Mesendoderm (in vitro differentiated cells): ENCODE measurements at regions not wholly inside any gene's neighbourhood (a gene's known extent, or its start where the extent isn't known, plus 50 kb on each side); places are given as distances from the start of the nearest gene placed in this dataset.

ENCODE experiments used
- DNase-seq: peaks from one replicate; pipeline ENCODE4 v3.0.0; 2013
- H2AK5ac ChIP-seq: 2 replicates; pipeline ENCODE4 v1.6.1; 2013; ENCODE audit warnings: low read length, inconsistent platforms
- H2BK120ac ChIP-seq: 2 replicates; pipeline ENCODE4 v1.6.1; 2013; ENCODE audit warnings: low read depth, mild to moderate bottlenecking, low read length, moderate library complexity, mixed read lengths
- H2BK15ac ChIP-seq: replicated peaks from 2 replicates; pipeline ENCODE4 v1.6.1; 2013; ENCODE audit warnings: low read depth, mild to moderate bottlenecking, moderate library complexity
- H2BK5ac ChIP-seq: 2 replicates; pipeline ENCODE4 v1.6.1; 2013; ENCODE audit warnings: low read length, inconsistent platforms
- H3K18ac ChIP-seq: 2 replicates; pipeline ENCODE4 v1.6.1; 2013; ENCODE audit warnings: mild to moderate bottlenecking, low read length, mixed read lengths
- H3K23ac ChIP-seq: one replicate; pipeline ENCODE4 v1.6.1; 2013; ENCODE audit warnings: low read length
- H3K27ac ChIP-seq: 2 replicates; pipeline ENCODE4 v1.5.1; 2013; ENCODE audit warnings: low read depth, mild to moderate bottlenecking, inconsistent platforms, low read length, moderate library complexity
- H3K27me3 ChIP-seq: 2 replicates; pipeline ENCODE4 v1.6.1; 2013; ENCODE audit warnings: low read length, control low read depth, mild to moderate bottlenecking, inconsistent platforms; ENCODE audit not compliant: insufficient read depth, poor library complexity
- H3K36me3 ChIP-seq: 2 replicates; pipeline ENCODE4 v1.6.1; 2013; ENCODE audit warnings: low read length, inconsistent platforms; ENCODE audit not compliant: control insufficient read depth, insufficient read depth
- H3K4ac ChIP-seq: one replicate; pipeline ENCODE4 v1.6.1; 2013; ENCODE audit warnings: low read depth, mild to moderate bottlenecking, low read length, moderate library complexity
- H3K4me1 ChIP-seq: 2 replicates; pipeline ENCODE4 v1.6.1; 2013; ENCODE audit warnings: low read depth, low read length, inconsistent platforms; ENCODE audit not compliant: control insufficient read depth
- H3K4me2 ChIP-seq: 2 replicates; pipeline ENCODE4 v1.6.1; 2013; ENCODE audit warnings: low read length
- H3K4me3 ChIP-seq: 2 replicates; pipeline ENCODE4 v1.5.1; 2013; ENCODE audit warnings: mild to moderate bottlenecking, low read length
- H3K56ac ChIP-seq: one replicate; pipeline ENCODE4 v1.6.1; 2013; ENCODE audit warnings: low read length
- H3K79me1 ChIP-seq: 2 replicates; pipeline ENCODE4 v1.6.1; 2013; ENCODE audit warnings: low read length, inconsistent platforms
- H3K79me2 ChIP-seq: 2 replicates; pipeline ENCODE4 v1.6.1; 2013; ENCODE audit warnings: mild to moderate bottlenecking, low read length; ENCODE audit not compliant: control insufficient read depth, insufficient read depth
- H3K9ac ChIP-seq: 2 replicates; pipeline ENCODE4 v1.6.1; 2013; ENCODE audit warnings: low read length, inconsistent platforms
- H4K5ac ChIP-seq: one replicate; pipeline ENCODE4 v1.6.1; 2013; ENCODE audit warnings: low read length
- H4K8ac ChIP-seq: one replicate; pipeline ENCODE4 v1.6.1; 2013; ENCODE audit warnings: low read depth, mild to moderate bottlenecking, control low read depth, low read length, moderate library complexity
- WGBS: extraction: QIAGEN DNeasy Blood & Tissue Kit; methylation state at CpG from one replicate; pipeline ENCODE4 v1.1.7; 2013; ENCODE audit warnings: low lambda C conversion rate, missing lambda C conversion rate; ENCODE audit not compliant: insufficient coverage; ENCODE audit errors: extremely low coverage; 5-methylcytosine and 5-hydroxymethylcytosine counted together

- H3K36me3 ChIP-seq = no peaks in the 10 kb centered on the region
- H3K79me1 ChIP-seq = no peaks in the 10 kb centered on the region
- peaks cover 3% of the 10 kb centered on the region for H3K4me1 ChIP-seq
- DNase-seq = no peak
- no peak overlapping the region for H2AK5ac ChIP-seq
- no peak overlapping the region for H3K56ac ChIP-seq
- H3K4me3 ChIP-seq = no peak overlapping the region
- no peak overlapping the region for H4K5ac ChIP-seq
- H3K4ac ChIP-seq = no peak overlapping the region
- H2BK120ac ChIP-seq = no peak overlapping the region
- H3K9ac ChIP-seq = no peak overlapping the region
- H3K4me2 ChIP-seq = no peak overlapping the region
- WGBS = no CpG with 5 or more reads among the region's 2 CpGs
- no peak overlapping the region for H3K23ac ChIP-seq
- H2BK15ac ChIP-seq = no peak overlapping the region
- no peaks in the 10 kb centered on the region for H3K27me3 ChIP-seq
- no peak overlapping the region for H3K27ac ChIP-seq
- H2BK5ac ChIP-seq = no peak overlapping the region
- no peaks in the 10 kb centered on the region for H3K79me2 ChIP-seq
- no peak overlapping the region for H3K18ac ChIP-seq
- H4K8ac ChIP-seq = no peak overlapping the region
Observed at GRCh38 chr1:99469550-99469971, 176.4 kb upstream of the PALMD start.

DNA sequence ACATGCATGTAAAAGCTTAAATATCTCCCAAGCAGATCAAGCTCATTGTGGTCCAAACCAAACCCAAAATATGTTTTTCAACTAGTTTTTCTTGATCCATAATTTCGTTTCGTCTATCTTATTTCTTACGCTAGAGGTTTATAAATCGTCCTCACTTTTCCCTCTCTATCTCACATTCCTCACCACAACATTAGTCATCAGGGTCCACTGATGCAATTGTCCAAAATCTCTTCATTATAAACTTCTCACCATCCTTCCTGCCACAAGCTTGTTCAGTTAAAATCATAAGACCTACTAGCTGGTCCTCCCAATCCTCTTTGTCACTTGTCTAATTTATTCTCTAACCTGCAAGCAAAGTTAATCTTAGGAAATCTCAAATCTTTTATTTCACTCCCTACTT, 173.0 kb upstream of the PALMD start:
- Histone ChIP-seq H2BK5ac (no peak overlapping the region), H3K9ac (no peak overlapping the region), H3K18ac (no peak overlapping the region), H3K27me3 (no peaks in the 10 kb centered on the region), H3K4me2 (no peak overlapping the region), H2BK120ac (no peak overlapping the region), H3K79me2 (no peaks in the 10 kb centered on the region), H3K4me3 (no peak overlapping the region), H3K36me3 (no peaks in the 10 kb centered on the region), H3K23ac (no peak overlapping the region), H4K5ac (no peak overlapping the region), H2AK5ac (no peak overlapping the region), H3K79me1 (no peaks in the 10 kb centered on the region), H4K8ac (no peak overlapping the region), H2BK15ac (no peak overlapping the region), H3K27ac (no peak overlapping the region), H3K4ac (no peak overlapping the region), H3K4me1 (no peaks in the 10 kb centered on the region), H3K56ac (no peak overlapping the region)
- 100% methylated on average over 4 of the region's 4 CpGs for WGBS
- DNase-seq = no peak

DNA sequence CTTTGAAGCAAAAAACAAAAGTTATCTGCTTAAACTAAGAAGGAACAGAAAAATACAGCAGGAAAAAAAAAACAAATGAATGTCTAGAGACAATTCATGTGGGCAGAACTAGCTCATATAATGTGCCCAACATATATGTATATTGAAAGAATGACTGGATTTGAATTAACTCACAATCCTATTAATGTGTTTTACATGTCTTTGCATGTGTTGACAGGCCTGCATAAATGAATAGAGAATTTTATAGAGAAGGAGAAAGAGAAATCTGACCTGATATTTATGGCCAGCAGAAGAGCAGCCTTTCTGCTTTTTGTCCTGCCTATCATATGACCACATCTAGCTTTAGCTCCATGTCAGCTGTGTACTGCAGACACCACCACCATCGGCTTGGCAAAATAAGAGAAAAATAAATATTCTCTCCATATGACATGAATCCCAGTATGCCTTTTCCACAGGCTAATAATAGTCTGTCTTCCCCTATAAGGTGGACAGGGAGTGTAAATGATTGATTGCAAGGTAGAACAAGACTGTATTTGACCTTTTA, 171.5 kb upstream of the PALMD start:
- no peak overlapping the region for H2BK120ac ChIP-seq
- no peaks in the 10 kb centered on the region for H3K36me3 ChIP-seq
- H2AK5ac ChIP-seq = no peak overlapping the region
- no peaks in the 10 kb centered on the region for H3K4me1 ChIP-seq
- H3K27ac ChIP-seq = no peak overlapping the region
- H3K4me3 ChIP-seq = no peak overlapping the region
- H3K9ac ChIP-seq = no peak overlapping the region
- no peak overlapping the region for H3K4me2 ChIP-seq
- H3K56ac ChIP-seq = no peak overlapping the region
- no CpG with 5 or more reads among the region's 1 CpG for WGBS
- H4K5ac ChIP-seq = no peak overlapping the region
- H3K79me1 ChIP-seq = no peaks in the 10 kb centered on the region
- H3K4ac ChIP-seq = no peak overlapping the region
- no peak overlapping the region for H3K18ac ChIP-seq
- H3K27me3 ChIP-seq = no peaks in the 10 kb centered on the region
- H3K23ac ChIP-seq = no peak overlapping the region
- no peak overlapping the region for H4K8ac ChIP-seq
- H2BK15ac ChIP-seq = no peak overlapping the region
- no peak for DNase-seq
- no peak overlapping the region for H2BK5ac ChIP-seq
- no peaks in the 10 kb centered on the region for H3K79me2 ChIP-seq

DNA sequence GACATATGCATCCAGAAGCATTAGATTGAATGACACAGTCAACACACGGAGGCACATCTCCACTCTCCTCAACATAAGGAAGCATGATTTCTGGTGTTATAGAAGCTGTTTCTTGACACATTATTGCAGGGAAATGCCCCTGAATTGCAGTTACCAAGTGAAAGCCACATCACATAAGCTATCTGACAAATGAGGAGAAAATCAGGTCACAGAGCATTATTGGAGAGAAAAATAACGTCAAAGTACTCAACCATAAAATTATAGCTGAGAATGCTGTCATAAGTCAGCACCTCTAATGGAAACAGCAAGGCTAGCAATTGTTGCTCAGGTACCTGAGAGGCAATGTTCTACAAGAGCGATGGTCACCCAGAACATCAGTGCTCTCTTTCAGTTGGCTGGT, 169.9 kb upstream of the PALMD start:
- no peak overlapping the region for H3K18ac ChIP-seq
- H2AK5ac ChIP-seq = no peak overlapping the region
- no peak overlapping the region for H3K4me2 ChIP-seq
- no peak overlapping the region for H3K27ac ChIP-seq
- H4K5ac ChIP-seq = no peak overlapping the region
- H3K27me3 ChIP-seq = no peaks in the 10 kb centered on the region
- H3K79me1 ChIP-seq = no peaks in the 10 kb centered on the region
- H3K4me1 ChIP-seq = no peaks in the 10 kb centered on the region
- WGBS = no CpG with 5 or more reads among the region's 3 CpGs
- no peak overlapping the region for H2BK15ac ChIP-seq
- H3K4me3 ChIP-seq = no peak overlapping the region
- H3K56ac ChIP-seq = no peak overlapping the region
- H3K79me2 ChIP-seq = no peaks in the 10 kb centered on the region
- H2BK120ac ChIP-seq = no peak overlapping the region
- no peak overlapping the region for H3K4ac ChIP-seq
- DNase-seq = no peak
- no peak overlapping the region for H3K23ac ChIP-seq
- H2BK5ac ChIP-seq = no peak overlapping the region
- no peak overlapping the region for H4K8ac ChIP-seq
- no peak overlapping the region for H3K9ac ChIP-seq
- H3K36me3 ChIP-seq = no peaks in the 10 kb centered on the region

- H3K23ac ChIP-seq = no peak overlapping the region
- H3K79me2 ChIP-seq = no peaks in the 10 kb centered on the region
- H3K4ac ChIP-seq = no peak overlapping the region
- H2BK15ac ChIP-seq = no peak overlapping the region
- no peak overlapping the region for H2BK120ac ChIP-seq
- H4K5ac ChIP-seq = no peak overlapping the region
- H3K27ac ChIP-seq = no peak overlapping the region
- DNase-seq = peak; percentile 71
- H3K4me2 ChIP-seq = no peak overlapping the region
- H3K18ac ChIP-seq = no peak overlapping the region
- no peaks in the 10 kb centered on the region for H3K36me3 ChIP-seq
- H3K9ac ChIP-seq = no peak overlapping the region
- H2AK5ac ChIP-seq = no peak overlapping the region
- no peaks in the 10 kb centered on the region for H3K79me1 ChIP-seq
- no peak overlapping the region for H3K56ac ChIP-seq
- no peak overlapping the region for H4K8ac ChIP-seq
- no peaks in the 10 kb centered on the region for H3K4me1 ChIP-seq
- H2BK5ac ChIP-seq = no peak overlapping the region
- H3K27me3 ChIP-seq = no peaks in the 10 kb centered on the region
- no peak overlapping the region for H3K4me3 ChIP-seq
Observed at GRCh38 chr1:99481391-99481996, 164.4 kb upstream of the PALMD start.

DNA sequence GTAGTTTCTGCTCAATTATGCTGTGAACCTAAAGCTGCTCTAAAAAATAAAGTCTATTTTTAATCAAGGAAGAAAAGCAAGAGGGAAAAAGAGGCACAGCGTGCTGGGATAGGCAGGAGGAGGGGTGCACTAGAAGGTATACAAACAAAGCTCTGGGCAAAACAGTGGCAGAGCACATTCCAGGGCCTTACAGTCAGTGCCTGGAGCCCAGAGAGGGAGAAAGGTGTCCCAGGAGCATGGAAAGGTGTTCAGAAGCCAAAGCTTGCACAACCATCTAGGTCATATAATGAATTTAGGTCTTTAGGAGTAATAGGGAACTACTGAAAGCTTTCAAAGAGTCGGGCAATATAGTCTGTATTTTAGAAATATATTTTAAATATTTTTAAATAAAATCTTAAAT, 163.6 kb upstream of the PALMD start:
- no CpG with 5 or more reads among the region's 2 CpGs for WGBS

More for the DNA sequence above, 163.6 kb upstream of the PALMD start:
- H2BK5ac ChIP-seq = no peak overlapping the region
- no peak for DNase-seq
- no peak overlapping the region for H3K56ac ChIP-seq
- no peak overlapping the region for H3K4me2 ChIP-seq
- no peak overlapping the region for H3K4ac ChIP-seq
- no peak overlapping the region for H3K18ac ChIP-seq
- H3K27me3 ChIP-seq = no peaks in the 10 kb centered on the region
- no peak overlapping the region for H3K23ac ChIP-seq
- no peak overlapping the region for H2BK15ac ChIP-seq
- H3K79me1 ChIP-seq = no peaks in the 10 kb centered on the region
- H4K5ac ChIP-seq = no peak overlapping the region
- no peak overlapping the region for H2AK5ac ChIP-seq
- H3K79me2 ChIP-seq = no peaks in the 10 kb centered on the region
- no peaks in the 10 kb centered on the region for H3K36me3 ChIP-seq
- H3K4me1 ChIP-seq = no peaks in the 10 kb centered on the region
- H4K8ac ChIP-seq = no peak overlapping the region
- no peak overlapping the region for H3K27ac ChIP-seq
- H3K4me3 ChIP-seq = no peak overlapping the region
- H3K9ac ChIP-seq = no peak overlapping the region
- no peak overlapping the region for H2BK120ac ChIP-seq
